Osteoblast (primary cell): ENCODE measurements at regions not wholly inside any gene's neighbourhood (a gene's known extent, or its start where the extent isn't known, plus 50 kb on each side); places are given as distances from the start of the nearest gene placed in this dataset.

Experiments used
- DNase-seq: peaks from one replicate; pipeline ENCODE4 v3.0.0; 2011; ENCODE audit warnings: low spot score, mixed read lengths; ENCODE audit not compliant: insufficient read length; ENCODE audit errors: missing footprints
- H2AFZ ChIP-seq: 2 replicates; pipeline ENCODE4 v1.6.0; 2011; ENCODE audit warnings: mild to moderate bottlenecking, low read length
- H3K27ac ChIP-seq: 2 replicates; pipeline ENCODE4 v1.5.1; 2011; ENCODE audit warnings: mild to moderate bottlenecking, low read depth, low read length, moderate library complexity
- H3K27me3 ChIP-seq: 2 replicates; pipeline ENCODE4 v1.6.0; 2012; ENCODE audit warnings: mild to moderate bottlenecking, control low read depth, inconsistent platforms, low read length, moderate library complexity; ENCODE audit not compliant: insufficient read depth
- H3K36me3 ChIP-seq: 2 replicates; pipeline ENCODE4 v1.5.1; 2011; ENCODE audit warnings: mild to moderate bottlenecking, low read length, control low read depth, moderate library complexity; ENCODE audit not compliant: insufficient read depth
- H3K4me1 ChIP-seq: 2 replicates; pipeline ENCODE4 v1.5.1; 2011; ENCODE audit warnings: mild to moderate bottlenecking, low read length, control low read depth, moderate library complexity; ENCODE audit not compliant: insufficient read depth
- H3K4me2 ChIP-seq: 2 replicates; pipeline ENCODE4 v1.6.0; 2011; ENCODE audit warnings: mild to moderate bottlenecking, low read length; ENCODE audit not compliant: insufficient read depth
- H3K4me3 ChIP-seq: fragments of 200-600 bp; sonication (generic); 3 replicates; pipeline ENCODE4 v1.5.1; 2012; ENCODE audit warnings: mild to moderate bottlenecking, low read length, inconsistent platforms; ENCODE audit not compliant: insufficient read depth
- H3K79me2 ChIP-seq: 2 replicates; pipeline ENCODE4 v1.6.0; 2012; ENCODE audit warnings: mild to moderate bottlenecking, low read length, control low read depth, inconsistent platforms; ENCODE audit not compliant: insufficient read depth
- H3K9me3 ChIP-seq: 2 replicates; pipeline ENCODE4 v1.5.1; 2011; ENCODE audit warnings: low read depth, low read length, control low read depth
- H4K20me1 ChIP-seq: 2 replicates; pipeline ENCODE4 v1.6.0; 2012; ENCODE audit warnings: mild to moderate bottlenecking, low read length, control low read depth; ENCODE audit not compliant: insufficient read depth
- TF ChIP-seq, protein P1 (sequence below): IDR thresholded peaks from 2 replicates; pipeline ENCODE4 v1.5.1; 2011; ENCODE audit warnings: mild to moderate bottlenecking, low read depth, low read length, moderate library complexity; ENCODE audit errors: extremely low read depth

DNA sequence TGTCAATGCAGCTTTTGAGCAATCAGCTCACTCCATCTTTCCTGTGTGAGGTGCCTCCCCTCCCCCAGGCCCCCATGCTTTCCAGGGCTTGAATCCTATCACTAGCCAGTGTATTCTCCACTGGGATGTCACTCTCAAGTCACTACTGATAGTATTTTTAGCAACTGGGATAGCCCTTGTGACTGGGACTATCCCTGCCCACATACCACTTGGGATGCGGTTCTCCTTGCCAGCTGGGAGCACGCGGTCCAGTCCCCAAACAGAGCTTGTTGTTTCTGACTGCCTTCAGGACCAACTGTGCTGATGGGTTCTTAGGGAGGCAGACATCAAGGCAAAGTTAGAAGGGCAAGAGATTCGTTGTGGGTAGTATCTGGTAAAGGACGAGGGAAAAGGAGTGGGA, 134.9 kb downstream of the FAM161A start:
- TF ChIP-seq, protein P1, sequence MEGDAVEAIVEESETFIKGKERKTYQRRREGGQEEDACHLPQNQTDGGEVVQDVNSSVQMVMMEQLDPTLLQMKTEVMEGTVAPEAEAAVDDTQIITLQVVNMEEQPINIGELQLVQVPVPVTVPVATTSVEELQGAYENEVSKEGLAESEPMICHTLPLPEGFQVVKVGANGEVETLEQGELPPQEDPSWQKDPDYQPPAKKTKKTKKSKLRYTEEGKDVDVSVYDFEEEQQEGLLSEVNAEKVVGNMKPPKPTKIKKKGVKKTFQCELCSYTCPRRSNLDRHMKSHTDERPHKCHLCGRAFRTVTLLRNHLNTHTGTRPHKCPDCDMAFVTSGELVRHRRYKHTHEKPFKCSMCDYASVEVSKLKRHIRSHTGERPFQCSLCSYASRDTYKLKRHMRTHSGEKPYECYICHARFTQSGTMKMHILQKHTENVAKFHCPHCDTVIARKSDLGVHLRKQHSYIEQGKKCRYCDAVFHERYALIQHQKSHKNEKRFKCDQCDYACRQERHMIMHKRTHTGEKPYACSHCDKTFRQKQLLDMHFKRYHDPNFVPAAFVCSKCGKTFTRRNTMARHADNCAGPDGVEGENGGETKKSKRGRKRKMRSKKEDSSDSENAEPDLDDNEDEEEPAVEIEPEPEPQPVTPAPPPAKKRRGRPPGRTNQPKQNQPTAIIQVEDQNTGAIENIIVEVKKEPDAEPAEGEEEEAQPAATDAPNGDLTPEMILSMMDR, result no peak
- DNase-seq, result no peak
- no peak overlapping the region for H3K27ac ChIP-seq
- no peak overlapping the region for H3K4me3 ChIP-seq
- H3K36me3 ChIP-seq, result no peaks in the 10 kb centered on the region
- H3K4me1 ChIP-seq, result no peaks in the 10 kb centered on the region
- H3K4me2 ChIP-seq, result no peak overlapping the region
- H3K79me2 ChIP-seq, result no peaks in the 10 kb centered on the region
- no peak overlapping the region for H2AFZ ChIP-seq
- no peaks in the 10 kb centered on the region for H4K20me1 ChIP-seq
- no peaks in the 10 kb centered on the region for H3K27me3 ChIP-seq
- H3K9me3 ChIP-seq, result no peaks in the 10 kb centered on the region

DNA sequence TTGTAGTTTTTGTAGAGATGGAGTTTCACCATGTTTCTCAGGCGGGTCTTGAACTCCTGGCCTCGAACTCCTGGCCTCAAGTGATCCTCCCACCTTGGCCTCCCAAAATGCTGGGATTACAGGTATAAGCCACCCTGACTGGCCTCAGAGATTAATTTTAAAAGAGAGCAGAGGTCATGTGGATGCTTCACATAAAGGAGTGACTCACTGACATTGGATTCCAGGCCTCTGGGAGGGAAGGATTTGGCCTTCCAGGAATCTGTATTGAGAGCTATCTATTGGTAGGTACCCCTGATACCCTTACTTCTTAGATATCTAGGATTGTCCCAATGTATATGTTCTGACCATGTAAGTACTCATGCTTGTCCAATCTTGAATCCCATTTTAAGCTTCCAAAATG, 138.4 kb downstream of the FAM161A start:
- no peak for DNase-seq
- H3K27ac ChIP-seq, result no peak overlapping the region
- no peak overlapping the region for H3K4me2 ChIP-seq
- H3K27me3 ChIP-seq, result no peaks in the 10 kb centered on the region
- no peaks in the 10 kb centered on the region for H3K79me2 ChIP-seq
- TF ChIP-seq, protein P1, result no peak
- no peaks in the 10 kb centered on the region for H3K9me3 ChIP-seq
- H2AFZ ChIP-seq, result no peak overlapping the region
- H3K36me3 ChIP-seq, result no peaks in the 10 kb centered on the region
- H4K20me1 ChIP-seq, result no peaks in the 10 kb centered on the region
- H3K4me1 ChIP-seq, result no peaks in the 10 kb centered on the region
- H3K4me3 ChIP-seq, result no peak overlapping the region

DNA sequence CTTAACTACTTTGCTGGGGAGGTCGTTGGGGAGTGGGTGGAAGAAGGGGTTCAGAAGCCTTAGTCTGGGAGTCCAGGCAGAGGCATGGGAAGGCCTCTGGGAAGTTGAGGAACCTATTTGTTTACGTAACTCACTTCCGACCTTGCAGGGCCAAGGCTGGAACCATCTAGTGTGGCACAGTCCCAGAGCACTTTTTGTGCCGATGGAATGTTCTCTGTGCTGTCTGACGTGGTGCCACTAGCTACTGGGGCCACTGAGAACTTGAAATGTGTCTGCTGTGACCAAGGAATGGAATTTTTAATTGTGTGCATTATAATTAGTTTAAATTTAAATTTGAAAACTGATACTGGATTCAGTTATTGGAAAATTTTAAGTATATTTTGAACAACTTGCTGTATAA, 139.7 kb downstream of the FAM161A start:
- no peaks in the 10 kb centered on the region for H3K27me3 ChIP-seq
- DNase-seq, result no peak
- TF ChIP-seq, protein P1, result no peak
- H3K4me3 ChIP-seq, result no peak overlapping the region
- H3K27ac ChIP-seq, result no peak overlapping the region
- H3K9me3 ChIP-seq, result no peaks in the 10 kb centered on the region
- no peaks in the 10 kb centered on the region for H4K20me1 ChIP-seq
- no peaks in the 10 kb centered on the region for H3K4me1 ChIP-seq
- no peak overlapping the region for H3K4me2 ChIP-seq
- H3K36me3 ChIP-seq, result no peaks in the 10 kb centered on the region
- H2AFZ ChIP-seq, result no peak overlapping the region
- H3K79me2 ChIP-seq, result no peaks in the 10 kb centered on the region

DNA sequence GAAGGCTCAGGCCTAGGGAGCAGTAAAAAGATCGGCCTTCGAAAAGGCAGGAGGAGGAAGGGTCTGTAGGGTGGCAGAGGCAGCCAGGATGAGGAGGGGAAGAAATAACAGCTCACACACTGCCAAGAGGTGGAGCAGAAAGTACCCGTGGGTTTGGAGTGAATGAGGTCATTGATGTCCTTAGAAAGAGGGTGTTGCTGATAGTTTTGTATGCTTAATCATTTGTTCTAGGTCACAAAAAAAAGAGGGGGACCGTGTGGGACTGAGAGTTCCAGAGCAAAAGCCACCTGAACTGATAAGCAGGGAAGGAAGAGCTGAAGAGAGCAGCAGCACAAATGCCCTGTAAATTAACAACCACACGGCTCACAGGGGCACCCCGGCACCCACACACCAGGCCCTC, 140.4 kb downstream of the FAM161A start:
- H4K20me1 ChIP-seq, result no peaks in the 10 kb centered on the region
- H3K4me3 ChIP-seq, result no peak overlapping the region
- no peaks in the 10 kb centered on the region for H3K4me1 ChIP-seq
- no peak overlapping the region for H3K4me2 ChIP-seq
- peak overlapping the region; percentile 21 for H2AFZ ChIP-seq
- no peak overlapping the region for H3K27ac ChIP-seq
- H3K79me2 ChIP-seq, result no peaks in the 10 kb centered on the region
- no peaks in the 10 kb centered on the region for H3K36me3 ChIP-seq
- H3K27me3 ChIP-seq, result no peaks in the 10 kb centered on the region
- no peaks in the 10 kb centered on the region for H3K9me3 ChIP-seq
- TF ChIP-seq, protein P1, result no peak
- DNase-seq, result no peak
